GM23248 (cell line): ENCODE measurements at regions not wholly inside any gene's neighbourhood (a gene's known extent, or its start where the extent isn't known, plus 50 kb on each side); places are given as distances from the start of the nearest gene placed in this dataset.

ENCODE experiments used
- EZH2 ChIP-seq: fragments of 200-600 bp; sonication (generic); IDR thresholded peaks from 2 replicates; pipeline ENCODE4 v1.6.1; 2018; ENCODE audit warnings: antibody characterized with exemption, mild to moderate bottlenecking; ENCODE audit not compliant: insufficient read depth, poor library complexity, severe bottlenecking
- EZH2phosphoT487 ChIP-seq: fragments of 200-600 bp; sonication (generic); IDR thresholded peaks from 2 replicates; pipeline ENCODE4 v1.6.1; 2018; ENCODE audit warnings: antibody characterized with exemption, moderate library complexity, mild to moderate bottlenecking, low read depth; ENCODE audit not compliant: insufficient read depth

GRCh38 chr2:176891105-176891504 lies 321.5 kb upstream of the HNRNPA3 start:
- TF ChIP-seq EZH2phosphoT487, result no peak
- TF ChIP-seq EZH2, result no peak
